Glomerular visceral epithelial cell (primary cell): ENCODE measurements at regions not wholly inside any gene's neighbourhood (a gene's known extent, or its start where the extent isn't known, plus 50 kb on each side); places are given as distances from the start of the nearest gene placed in this dataset.
"Not testable (repeated sequence)": the region's sequence is repeated elsewhere in the genome, so short reads cannot be mapped to it uniquely, and the experiment has no call there.

ENCODE experiments used
- DNase-seq: peaks from one replicate; pipeline ENCODE4 v3.0.0-alpha.2; 2016; ENCODE audit errors: extremely low spot score

DNA sequence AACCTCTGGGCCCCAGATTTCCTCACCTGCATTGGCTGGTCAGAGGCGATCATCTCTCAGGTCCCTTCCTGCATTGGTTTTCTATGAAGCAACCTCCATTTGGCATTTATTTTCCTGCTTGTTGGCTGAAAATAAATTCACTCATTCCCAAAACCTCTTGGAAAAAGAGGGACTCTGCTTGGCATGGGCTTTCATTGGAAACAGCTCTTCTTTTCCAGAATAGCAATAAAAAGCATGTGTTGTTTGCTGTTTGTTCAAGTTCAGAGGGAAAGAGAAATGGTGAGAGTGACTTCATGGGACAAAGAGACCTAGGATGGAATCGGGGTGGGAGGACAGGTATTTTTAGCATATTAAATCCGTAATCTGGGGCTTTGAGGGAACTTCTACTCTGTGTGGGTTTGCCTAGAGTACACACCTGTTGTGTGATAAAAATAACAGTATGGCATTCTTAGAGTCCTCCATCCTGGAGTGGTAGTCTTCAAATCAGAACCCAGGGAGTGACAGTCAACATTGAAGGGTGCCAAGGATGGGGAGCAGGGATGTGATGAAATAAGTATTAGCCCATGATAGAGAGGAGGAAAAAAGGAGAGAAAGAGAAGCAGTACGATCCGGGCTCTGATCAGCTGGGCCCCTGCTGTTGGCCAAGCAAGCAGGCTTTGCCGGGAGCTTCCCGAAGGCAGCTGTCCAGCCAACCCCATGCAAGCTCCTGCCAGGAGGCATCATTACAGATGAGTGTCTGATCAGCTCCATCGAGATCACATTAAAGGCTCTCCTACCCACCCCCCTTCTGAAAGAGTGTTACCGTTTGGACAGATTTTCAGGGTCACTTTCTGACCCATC, 131.9 kb upstream of the NFIA start:
- no peak for DNase-seq

DNA sequence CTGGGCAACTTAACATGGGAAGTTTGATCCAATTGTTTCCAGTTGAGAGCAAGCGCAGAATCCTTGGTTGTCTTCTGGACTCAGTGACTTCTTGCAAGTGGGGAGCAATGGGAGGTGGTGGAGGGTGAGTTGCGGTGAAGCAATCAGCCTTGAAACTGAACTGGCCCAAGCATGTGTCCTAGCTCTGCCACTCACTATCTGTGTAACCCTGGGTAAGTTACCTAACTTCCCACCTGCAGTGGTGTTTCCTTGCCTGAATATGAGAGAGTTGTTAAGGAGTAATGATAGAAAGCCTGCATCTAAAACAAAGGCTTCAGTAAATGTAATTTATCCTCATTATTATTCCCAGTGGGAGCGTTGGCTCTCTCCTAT, 132.5 kb upstream of the NFIA start:
- no peak for DNase-seq

GRCh38 chr1:60949154-60949825, 133.1 kb upstream of the NFIA start:
- DNase-seq: no peak

DNA sequence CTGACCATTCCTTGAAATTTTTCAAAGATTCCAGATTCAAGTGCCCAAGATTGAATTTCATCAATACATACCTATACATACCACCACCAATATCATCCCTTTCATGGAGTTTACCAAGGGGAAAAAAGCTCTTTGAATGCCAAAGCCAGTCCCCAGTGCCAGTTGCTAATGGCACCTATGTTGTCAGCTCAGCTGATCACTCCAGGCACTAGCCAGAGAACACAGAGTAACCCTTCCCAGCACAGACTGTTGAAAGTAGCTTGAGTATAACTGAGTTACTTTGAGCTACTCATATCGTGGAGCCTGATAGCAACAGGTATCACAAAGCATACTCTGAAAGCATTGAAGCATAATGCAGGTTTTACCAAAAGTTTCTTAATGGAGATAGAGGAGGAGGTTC, 133.9 kb upstream of the NFIA start:
- no peak for DNase-seq

- DNase-seq: no peak
These were observed 135.0 kb upstream of the NFIA start for GRCh38 chr1:60947367-60947766.

DNA sequence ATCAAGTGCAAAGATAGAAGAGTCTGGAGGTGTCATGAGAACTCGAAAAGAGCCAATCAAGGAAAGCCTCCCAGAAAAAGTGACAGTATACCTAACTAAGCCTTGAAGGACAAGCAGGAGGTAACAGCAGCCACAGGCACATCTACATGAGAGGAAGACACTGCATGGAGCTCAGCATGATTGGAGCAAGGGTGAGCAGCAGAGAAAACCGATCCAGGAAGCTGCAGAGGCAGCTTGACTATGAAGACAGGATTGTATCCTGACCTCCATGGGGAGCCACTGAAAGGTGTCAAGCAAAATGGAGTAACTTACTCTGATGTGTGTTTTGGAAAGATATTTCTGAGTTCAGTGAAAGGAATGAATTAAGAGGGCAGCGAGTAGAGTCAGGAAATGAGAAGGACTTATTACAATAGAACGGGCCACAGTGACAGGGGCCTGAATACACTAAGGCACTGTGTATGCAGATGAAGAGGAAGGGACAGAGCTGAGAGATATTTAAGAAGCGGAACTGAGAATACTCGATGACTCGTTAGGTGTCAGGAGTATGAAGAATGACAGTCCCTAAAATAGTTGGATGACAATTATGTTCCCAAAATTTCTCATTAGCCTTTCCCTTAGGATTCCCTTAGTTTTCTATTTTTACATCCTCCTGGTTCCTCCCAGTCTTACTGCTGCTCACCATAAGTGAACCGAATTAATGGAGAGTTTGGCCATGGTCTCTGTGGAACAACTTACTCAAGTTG, 139.3 kb upstream of the NFIA start:
- no peak for DNase-seq

DNA sequence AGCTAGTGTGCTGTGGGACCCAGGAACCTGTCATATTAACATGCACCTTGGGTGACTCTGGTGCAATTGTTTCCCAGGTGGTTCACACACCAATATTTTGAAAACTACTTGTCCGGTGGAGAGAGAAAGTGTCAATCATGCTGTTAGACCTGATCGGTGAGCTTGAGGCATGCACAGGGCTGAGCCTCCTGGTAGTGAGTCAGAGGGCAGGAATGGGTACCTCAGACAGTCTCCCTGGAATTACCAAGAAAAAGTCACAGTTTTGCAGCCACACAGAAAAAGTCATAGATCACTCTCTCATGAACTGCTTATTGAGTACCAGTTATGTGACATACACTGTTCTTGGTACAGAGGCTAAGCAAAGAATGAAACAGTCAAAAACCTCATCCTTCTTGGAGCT, 140.1 kb upstream of the NFIA start:
- DNase-seq: no peak

GRCh38 chr1:60940685-60941084, 141.7 kb upstream of the NFIA start:
- not testable (repeated sequence) for DNase-seq

DNA sequence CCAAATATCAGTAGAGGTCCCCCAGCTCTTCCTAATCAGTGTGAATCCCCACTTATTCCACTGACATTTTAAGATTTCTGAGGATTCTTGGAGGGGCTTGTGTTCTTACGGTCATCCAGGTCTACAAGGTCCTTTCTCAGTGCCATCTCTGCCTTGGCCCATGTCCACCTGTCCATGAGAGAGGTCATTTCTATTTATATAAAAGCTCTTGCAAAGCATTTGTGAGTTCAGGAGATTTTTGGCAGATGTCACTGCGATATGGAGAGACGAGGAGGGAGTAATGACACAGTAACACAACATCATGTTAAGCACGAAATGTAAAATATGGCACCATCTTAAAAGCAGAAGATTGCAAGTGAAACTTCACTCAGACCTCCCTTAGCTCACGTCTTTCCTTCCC, 144.6 kb upstream of the NFIA start:
- no peak for DNase-seq

DNA sequence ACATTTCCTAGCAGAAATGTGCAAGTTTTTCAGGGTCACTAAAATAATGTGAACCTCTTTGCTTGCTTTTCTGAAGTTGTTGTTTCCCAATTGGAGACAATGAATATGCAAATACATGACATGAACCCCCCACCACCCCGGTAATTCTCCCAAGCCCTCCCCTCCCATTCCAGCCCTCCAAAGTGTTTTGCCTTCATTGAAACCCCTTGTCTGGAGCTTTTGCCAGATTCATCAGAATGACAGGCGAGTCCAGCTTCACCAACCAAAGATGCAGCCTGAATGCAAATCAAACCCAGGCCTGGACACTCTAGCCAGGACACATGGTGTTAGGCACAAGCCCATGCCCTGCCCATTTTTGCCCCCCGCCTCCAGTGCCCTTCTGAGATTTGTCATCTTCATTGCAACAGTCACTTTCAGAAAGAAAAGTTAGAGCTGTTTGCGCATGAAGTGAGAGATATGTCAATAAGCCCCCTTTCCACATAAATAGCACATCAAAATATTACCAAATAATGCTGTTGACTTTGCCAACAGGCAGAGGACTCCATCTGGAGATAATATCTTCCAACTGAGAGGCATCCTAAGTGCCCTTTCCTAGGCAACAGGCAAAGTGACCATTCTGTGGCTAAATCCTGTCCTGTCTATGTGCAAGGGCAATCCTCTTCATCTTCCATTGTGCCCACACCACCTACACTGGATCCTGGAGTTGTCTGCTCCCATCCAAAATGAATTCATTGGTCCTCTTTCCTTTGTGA, 145.6 kb upstream of the NFIA start:
- DNase-seq: no peak

- no peak for DNase-seq
These were observed 146.2 kb upstream of the NFIA start for GRCh38 chr1:60936163-60936562.

DNA sequence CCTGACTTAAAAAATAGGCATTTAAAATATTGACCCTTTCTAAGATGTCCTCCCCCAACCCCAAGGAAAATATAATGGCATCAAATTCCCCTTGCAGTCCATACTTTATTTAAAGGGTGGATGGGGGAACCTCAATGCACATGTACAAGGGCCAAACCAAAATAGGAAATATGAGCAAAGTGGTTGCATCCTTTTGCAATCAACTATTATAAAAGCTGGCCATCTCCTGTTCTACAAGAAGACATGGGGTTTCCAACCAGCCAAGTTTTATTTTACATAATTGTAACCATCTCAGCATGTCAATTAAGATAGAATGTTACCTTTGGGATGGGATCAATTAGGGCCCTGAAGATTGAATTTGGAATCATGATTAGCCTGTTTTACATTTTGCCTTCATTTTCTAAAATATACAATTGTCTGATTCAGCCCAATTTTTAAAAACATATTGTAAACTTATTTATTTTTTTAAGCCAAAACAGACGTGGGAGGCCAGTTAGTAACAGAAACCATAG, 146.7 kb upstream of the NFIA start:
- DNase-seq: no peak

GRCh38 chr1:60930130-60930529, 152.2 kb upstream of the NFIA start:
- no peak for DNase-seq

- no peak for DNase-seq
These were observed 157.2 kb upstream of the NFIA start for GRCh38 chr1:60924964-60925798.

- no peak for DNase-seq
These were observed 158.2 kb upstream of the NFIA start for GRCh38 chr1:60924165-60924564.

- no peak for DNase-seq
These were observed 158.8 kb upstream of the NFIA start for GRCh38 chr1:60923389-60924087.

DNA sequence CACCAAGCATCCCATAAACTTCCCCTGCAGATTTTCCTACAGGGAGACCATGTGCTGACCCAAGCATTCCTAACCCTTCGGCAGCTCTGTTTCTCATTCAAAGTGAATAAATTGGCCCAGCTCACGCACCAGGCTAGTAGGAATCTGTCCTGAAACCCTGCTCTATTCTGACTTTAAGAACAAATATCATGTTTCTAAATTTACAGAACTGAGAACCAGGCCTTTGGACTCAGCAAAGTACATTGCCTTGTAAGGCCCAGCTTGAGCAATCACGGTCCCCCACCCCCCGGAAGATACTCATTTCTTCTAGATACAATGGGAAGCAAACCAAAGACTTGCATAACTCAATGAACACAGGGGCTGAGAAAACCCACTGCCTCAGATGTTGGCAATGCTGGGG, 160.1 kb upstream of the NFIA start:
- DNase-seq: no peak

GRCh38 chr1:60921175-60921574, 161.2 kb upstream of the NFIA start:
- DNase-seq: no peak

DNA sequence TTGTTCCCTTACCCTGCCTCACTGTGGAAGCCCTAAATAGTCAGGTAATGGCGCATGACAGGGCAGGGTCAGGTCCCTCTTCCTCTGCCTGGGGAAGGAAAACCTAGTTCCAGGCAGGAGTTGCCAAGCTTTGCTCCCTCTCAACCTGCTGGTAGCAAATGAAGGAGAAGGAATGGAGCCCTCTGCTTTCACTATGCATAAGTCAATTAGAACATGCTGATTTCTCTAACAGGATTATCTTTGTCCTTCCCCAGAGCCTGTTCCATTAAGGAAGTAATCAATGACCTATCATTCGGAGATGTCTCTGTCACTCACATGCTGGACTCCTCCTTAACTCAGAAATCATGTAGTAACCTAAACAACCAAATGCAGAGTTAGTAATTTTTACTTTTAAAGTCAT, 161.8 kb upstream of the NFIA start:
- DNase-seq: no peak

DNA sequence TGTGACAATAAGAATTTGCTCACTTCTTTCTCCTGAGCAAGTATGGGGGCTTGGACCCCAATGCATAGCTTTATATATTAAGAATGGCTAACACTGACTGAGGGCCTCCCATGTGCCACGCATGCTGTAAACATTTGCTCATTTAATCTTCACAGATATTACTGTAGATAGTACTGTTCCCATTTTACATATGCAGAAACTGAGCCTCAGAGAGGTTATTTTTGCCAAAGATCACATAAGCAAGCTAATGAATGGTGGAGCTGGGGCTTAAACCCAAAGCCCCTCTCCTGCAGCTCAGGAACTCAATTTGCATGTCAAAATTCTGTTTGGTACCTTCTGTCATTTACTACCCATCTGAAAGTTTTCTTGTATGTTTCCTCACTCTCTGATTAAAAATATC, 163.5 kb upstream of the NFIA start:
- DNase-seq: no peak
